ENCODE measurements at regions not wholly inside any gene's neighbourhood (a gene's known extent, or its start where the extent isn't known, plus 50 kb on each side); places are given as distances from the start of the nearest gene placed in this dataset.
A peak's percentile ranks its signal among the peaks of the same experiment; 100 is the strongest.

- ChIA-PET CTCF (no interaction called here), POLR2A (no interaction called here)
- 15% methylated on average over 3 of the region's 3 CpGs for WGBS (ENCODE audit: low lambda C conversion rate)
- H3K4me2 ChIP-seq = no peak overlapping the region
- H2AFZ ChIP-seq (ENCODE audit: low read depth) = no peak overlapping the region
- DNase-seq = no peak
- no peaks in the 10 kb centered on the region for H3K79me2 ChIP-seq (ENCODE audit: insufficient read depth)
- H3K9me2 ChIP-seq = no peaks in the 10 kb centered on the region
- no peaks in the 10 kb centered on the region for H3K9me3 ChIP-seq
- H3K4me3 ChIP-seq (ENCODE audit: low read depth in 2 of 2, low read length in 1 of 2) = no peak overlapping the region
- H3F3A ChIP-seq (replicated peaks; ENCODE audit: insufficient read depth) = no peaks in the 10 kb centered on the region
- no peaks in the 10 kb centered on the region for H3K27me3 ChIP-seq (ENCODE audit: insufficient read depth)
- no peaks in the 10 kb centered on the region for H3K36me3 ChIP-seq (replicated peaks in 1 of 2; ENCODE audit: control insufficient read depth in 1 of 2, insufficient read depth in 2 of 2, low read length in 1 of 2)
- TF ChIP-seq USF2 (IDR thresholded peaks at IDR 0.05; ENCODE audit: borderline replicate concordance, low read depth, low read length) = no peak
- TF ChIP-seq MXI1 (IDR thresholded peaks at IDR 0.05; ENCODE audit: low read depth, low read length) = no peak
- TF ChIP-seq GATA2 (CRISPR knock-in tag; IDR thresholded peaks at IDR 0.05) = peak; percentile 35; the same call in 1 of the 2 replicates
- no peak for TF ChIP-seq SMC3 (IDR thresholded peaks at IDR 0.05; ENCODE audit: low read depth, low read length)
- no peak for TF ChIP-seq EZH2phosphoT487 (IDR thresholded peaks at IDR 0.05; ENCODE audit: borderline replicate concordance, low read depth)
- TF ChIP-seq TEAD4 (IDR thresholded peaks at IDR 0.05; ENCODE audit: borderline replicate concordance, insufficient read depth) = no peak
- TF ChIP-seq PBX3 (IDR thresholded peaks at IDR 0.05) = no peak
- no peak for TF ChIP-seq RAD21 (IDR thresholded peaks at IDR 0.05; ENCODE audit: low read length)
- no peak for TF ChIP-seq MEF2A (IDR thresholded peaks at IDR 0.05; ENCODE audit: borderline replicate concordance, low read depth)
- no peak for TF ChIP-seq GABPA (IDR thresholded peaks at IDR 0.05; ENCODE audit: low read depth)
- TF ChIP-seq CTCF (IDR thresholded peaks at IDR 0.05) = no peak
- no peak for TF ChIP-seq RXRA (IDR thresholded peaks at IDR 0.05; ENCODE audit: borderline replicate concordance, low read depth)
- no peak for TF ChIP-seq NFIC (IDR thresholded peaks at IDR 0.05; ENCODE audit: borderline replicate concordance)
- no peak for TF ChIP-seq ZBTB33 (IDR thresholded peaks at IDR 0.05; ENCODE audit: borderline replicate concordance, low read depth)
- no peak for TF ChIP-seq TCF12 (IDR thresholded peaks at IDR 0.05)
- peak; percentile 30; the same call in 1 of the 2 replicates for TF ChIP-seq RCOR1 (IDR thresholded peaks at IDR 0.05; ENCODE audit: low read length)
- peak; percentile 63 for TF ChIP-seq FOXJ3 (CRISPR knock-in tag; IDR thresholded peaks at IDR 0.05)
- TF ChIP-seq CHD2 (IDR thresholded peaks at IDR 0.05; ENCODE audit: low read length, partially characterized antibody) = peak; percentile 18
- no peak for TF ChIP-seq ELF1 (IDR thresholded peaks at IDR 0.05)
- TF ChIP-seq NRF1 (IDR thresholded peaks at IDR 0.05; ENCODE audit: low read depth, low read length) = no peak
- TF ChIP-seq RFX5 (IDR thresholded peaks at IDR 0.05; ENCODE audit: low read length) = no peak
- no peak for TF ChIP-seq MAX (IDR thresholded peaks at IDR 0.05; ENCODE audit: low read depth)
- peak overlapping the region in 1 of 2 experiments; percentile 75; a peak in 2 of 4 replicates for H3K27ac ChIP-seq (ENCODE audit: low read depth in 2 of 2, low read length in 1 of 2)
- no peak overlapping the region for H3K9ac ChIP-seq
- no peaks in the 10 kb centered on the region for H4K20me1 ChIP-seq (ENCODE audit: insufficient read depth)
- peaks cover 0 to 12% of the 10 kb centered on the region in 2 experiments; a peak in 1 of 4 replicates for H3K4me1 ChIP-seq (ENCODE audit: control insufficient read depth in 1 of 2, insufficient read depth in 2 of 2, low read depth in 1 of 2, low read length in 1 of 2)
These were observed 119.4 kb downstream of the GPCPD1 start for GRCh38 chr20:5491455-5491854.

Data from SK-N-SH (cell line).